ENCODE measurements at regions not wholly inside any gene's neighbourhood (a gene's known extent, or its start where the extent isn't known, plus 50 kb on each side); places are given as distances from the start of the nearest gene placed in this dataset.
"Not testable (repeated sequence)": the region's sequence is repeated elsewhere in the genome, so short reads cannot be mapped to it uniquely, and the experiment has no call there.

- no peak for DNase-seq (ENCODE audit: low spot score)
Observed at GRCh38 chr4:12172198-12172973, 743.7 kb upstream of the HS3ST1 start.

- DNase-seq (ENCODE audit: low spot score), result no peak
Observed at GRCh38 chr4:12170308-12170707, 741.6 kb upstream of the HS3ST1 start.

DNA sequence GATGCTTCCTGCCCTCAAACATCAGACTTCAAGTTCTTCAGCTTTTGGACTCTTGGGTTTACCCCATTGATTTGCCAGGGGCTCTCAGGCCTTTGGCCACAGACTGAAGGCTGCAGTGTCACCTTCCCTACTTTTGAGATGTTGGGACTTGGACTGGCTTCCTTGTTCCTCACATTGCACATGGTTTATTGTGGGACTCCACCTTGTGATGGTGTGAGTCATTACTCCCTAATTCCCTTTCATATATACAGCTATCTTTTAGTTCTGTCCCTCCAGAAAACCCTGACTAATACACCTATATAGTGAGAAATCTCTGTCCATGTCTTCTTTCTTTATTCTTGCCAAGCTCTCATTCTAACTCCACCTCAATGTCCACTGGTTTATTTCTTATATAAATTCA is 736.9 kb upstream of the HS3ST1 start:
- no peak for DNase-seq (ENCODE audit: low spot score)

DNA sequence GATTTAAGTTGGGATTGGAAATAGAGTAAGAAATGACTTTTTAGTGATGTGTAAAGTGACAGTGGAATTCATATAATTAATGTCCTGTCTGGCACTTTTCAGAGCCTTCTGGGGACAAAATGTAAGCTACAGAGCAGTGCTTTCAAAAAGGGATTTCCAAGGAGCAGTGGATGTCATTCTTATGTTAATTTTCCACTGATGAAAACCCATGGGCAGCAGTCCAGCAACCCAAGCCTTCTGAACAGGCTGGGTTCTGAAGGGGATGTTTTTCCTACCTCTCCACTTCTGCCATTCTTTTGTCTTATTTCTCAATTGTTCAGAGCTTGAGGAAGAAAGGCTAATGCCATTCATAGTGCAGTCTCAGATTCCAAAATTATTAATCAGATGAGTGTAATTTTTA is 717.6 kb upstream of the HS3ST1 start:
- DNase-seq (ENCODE audit: low spot score), result no peak

- DNase-seq (ENCODE audit: low spot score), result no peak
Observed at GRCh38 chr4:12145768-12146167, 717.1 kb upstream of the HS3ST1 start.

DNA sequence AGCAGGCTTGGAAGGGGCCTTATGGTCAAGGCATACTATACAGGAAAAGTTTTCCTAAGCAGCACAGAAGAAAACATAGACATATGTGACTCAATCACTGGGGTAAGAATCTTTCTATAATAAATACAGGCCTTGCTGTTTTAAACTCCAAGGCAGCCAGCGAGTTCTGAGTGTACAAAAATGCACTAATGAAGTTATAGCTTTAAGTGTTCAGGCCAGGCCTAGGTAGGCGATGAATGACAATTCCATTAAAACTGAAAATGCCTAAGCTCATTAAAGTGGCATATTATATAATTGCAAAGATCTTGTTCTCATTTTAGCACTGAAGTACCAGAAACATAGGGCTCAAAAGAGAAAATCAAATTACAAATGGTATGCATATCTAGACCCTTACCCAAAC is 716.4 kb upstream of the HS3ST1 start:
- no peak for DNase-seq (ENCODE audit: low spot score)

GRCh38 chr4:12144051-12144450 is 715.4 kb upstream of the HS3ST1 start:
- no peak for DNase-seq (ENCODE audit: low spot score)

DNA sequence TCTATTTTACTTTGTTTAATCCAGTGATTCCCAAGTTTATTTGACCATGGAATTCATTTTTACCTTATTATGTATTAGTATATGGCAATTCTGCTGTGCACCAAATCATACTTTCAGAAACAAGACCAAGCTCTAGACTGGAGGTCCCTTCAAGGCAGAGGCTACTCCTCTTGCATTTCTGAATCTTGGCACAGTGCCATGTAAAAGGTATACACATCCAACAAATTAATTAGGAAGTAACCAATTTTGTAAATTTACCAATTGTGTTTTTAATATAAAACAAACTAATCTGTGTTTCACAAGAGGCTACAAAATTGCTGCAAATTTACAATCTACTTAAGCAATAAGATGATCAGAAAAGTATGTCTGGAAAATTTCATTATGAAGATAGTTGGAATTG is 712.2 kb upstream of the HS3ST1 start:
- no peak for DNase-seq (ENCODE audit: low spot score)

GRCh38 chr4:12139296-12139695 is 710.6 kb upstream of the HS3ST1 start:
- DNase-seq (ENCODE audit: low spot score), result no peak

DNA sequence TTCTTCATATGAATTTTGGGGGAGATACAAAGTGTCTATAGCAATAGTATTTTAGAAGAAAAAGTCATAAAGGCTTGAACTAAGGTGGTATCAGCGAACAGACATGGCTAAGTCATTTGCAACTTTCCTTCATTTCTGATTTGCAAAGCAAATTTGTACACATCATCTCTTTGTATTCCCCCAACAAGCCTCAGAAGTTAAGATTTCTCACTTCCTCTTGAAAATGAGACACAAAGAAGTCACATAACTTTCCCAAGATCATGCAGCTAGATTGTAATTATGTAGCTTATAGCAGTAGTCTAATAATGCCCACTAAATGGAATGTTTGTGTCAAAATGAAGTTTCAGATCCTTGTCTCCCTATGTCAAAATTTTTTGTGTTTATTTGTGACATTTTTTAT is 709.8 kb upstream of the HS3ST1 start:
- DNase-seq (ENCODE audit: low spot score), result no peak

GRCh38 chr4:12137575-12137974 is 708.9 kb upstream of the HS3ST1 start:
- DNase-seq (ENCODE audit: low spot score), result no peak

- DNase-seq (ENCODE audit: low spot score), result no peak
Observed at GRCh38 chr4:12126474-12126873, 697.8 kb upstream of the HS3ST1 start.

DNA sequence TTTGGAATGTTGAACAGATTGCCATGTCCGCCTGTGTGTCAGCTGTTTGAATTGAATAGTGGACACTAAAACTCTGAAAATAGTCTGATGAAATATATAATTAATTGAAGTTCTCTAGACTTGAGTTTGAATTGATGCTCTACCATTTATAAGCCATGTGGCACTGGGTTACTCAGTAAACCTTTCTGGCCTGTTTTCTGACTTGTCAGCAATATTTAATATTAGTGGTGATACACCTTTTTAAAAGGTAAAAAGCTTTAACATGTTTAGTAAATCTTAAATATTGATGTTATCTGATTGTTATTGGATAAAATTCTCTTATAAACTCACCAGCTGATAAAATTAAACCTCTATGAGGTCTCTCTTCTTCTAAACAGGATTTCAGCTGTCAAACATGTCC is 695.4 kb upstream of the HS3ST1 start:
- DNase-seq (ENCODE audit: low spot score), result no peak

- no peak for DNase-seq (ENCODE audit: low spot score)
Observed at GRCh38 chr4:12123707-12124106, 695.0 kb upstream of the HS3ST1 start.

GRCh38 chr4:12122316-12122715 is 693.6 kb upstream of the HS3ST1 start:
- DNase-seq (ENCODE audit: low spot score), result no peak

DNA sequence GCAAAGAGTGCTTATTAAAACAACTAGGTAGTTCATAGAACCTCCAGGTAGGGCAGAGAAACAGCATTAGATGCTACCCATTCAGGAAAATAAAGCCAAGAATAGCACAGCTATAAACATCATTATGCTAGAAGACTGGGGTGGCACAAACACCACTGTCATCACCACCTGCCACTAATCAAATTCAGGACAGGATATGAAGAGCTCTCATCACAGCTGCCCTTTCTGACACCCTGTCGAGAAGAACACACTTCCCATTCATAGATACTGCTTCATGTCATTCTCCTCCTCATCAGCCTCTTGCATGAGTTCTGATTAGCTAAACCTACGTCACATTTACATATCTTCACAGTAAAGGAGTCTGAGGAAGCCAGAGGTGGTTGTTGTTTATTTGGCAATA is 692.3 kb upstream of the HS3ST1 start:
- no peak for DNase-seq (ENCODE audit: low spot score)

DNA sequence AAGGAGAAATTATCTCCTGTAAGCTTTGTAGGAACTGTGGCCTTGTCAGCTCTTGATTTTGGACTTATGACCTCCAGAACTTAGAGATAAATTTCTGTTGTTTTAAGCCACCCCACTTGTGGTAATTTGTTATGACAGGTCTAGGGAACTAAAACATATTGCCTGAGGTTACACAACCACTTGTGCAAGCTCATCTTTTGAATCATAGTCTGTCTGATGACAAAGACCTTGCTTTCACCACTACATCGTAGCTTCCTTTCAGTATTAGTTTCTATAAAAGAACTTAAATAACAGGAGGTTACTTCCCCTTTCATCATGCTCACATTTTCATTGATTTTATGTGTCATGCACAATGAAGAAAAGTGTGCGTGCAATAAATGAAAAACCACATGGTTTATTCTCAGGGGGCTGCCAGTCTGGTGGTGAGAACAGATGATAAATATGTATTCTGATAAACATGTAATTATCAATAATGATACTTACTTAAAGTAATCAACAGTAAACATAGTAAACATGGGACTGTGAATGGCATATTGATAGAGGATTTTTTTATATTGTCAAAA is 690.0 kb upstream of the HS3ST1 start:
- no peak for DNase-seq (ENCODE audit: low spot score)

DNA sequence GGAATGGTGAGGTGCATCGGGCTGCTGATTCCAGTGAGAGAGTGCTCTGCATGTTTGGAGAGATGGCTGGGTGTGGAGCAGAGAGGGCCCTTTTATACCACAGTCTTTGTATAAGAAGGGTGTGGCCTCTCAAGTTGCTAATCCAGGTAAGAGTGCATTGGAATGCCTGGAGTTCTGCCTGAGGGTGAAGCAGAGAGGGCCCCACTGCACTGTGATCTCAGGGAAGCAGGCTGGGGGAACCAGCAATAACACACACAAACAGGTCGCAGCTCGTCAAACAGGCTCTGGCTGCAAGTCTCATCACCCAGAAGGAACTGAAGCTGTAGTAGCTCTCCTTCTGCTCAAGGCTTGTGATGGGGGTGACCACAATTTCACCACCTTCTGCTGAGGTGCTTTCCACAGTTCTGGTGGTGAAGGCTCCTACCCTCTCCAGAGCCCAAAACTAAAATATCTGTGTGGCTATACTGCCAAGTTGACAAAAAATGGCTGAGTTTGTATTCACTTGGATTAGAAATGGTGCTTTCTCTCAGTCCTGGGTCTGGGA is 687.4 kb upstream of the HS3ST1 start:
- DNase-seq (ENCODE audit: low spot score), result no peak

DNA sequence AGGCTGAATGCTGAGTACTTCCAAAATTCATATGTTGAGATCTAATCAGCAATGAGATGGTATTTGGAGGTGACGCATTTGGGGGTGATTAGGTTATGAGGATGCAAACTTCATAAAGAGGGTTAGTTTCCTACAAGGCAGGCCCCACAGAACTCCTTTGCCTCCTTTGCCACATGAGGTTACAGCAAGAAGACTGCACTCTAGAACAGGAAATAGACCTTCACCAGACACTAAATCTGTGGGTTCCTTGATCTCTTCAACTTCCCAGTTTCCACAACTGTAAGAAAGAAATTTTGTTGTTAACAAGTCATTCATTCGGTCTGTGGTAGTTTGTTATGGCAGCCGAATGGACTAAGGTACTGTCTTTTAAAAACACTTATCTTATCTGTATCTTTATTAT is 681.9 kb upstream of the HS3ST1 start:
- no peak for DNase-seq (ENCODE audit: low spot score)

GRCh38 chr4:12109056-12109455 is 680.4 kb upstream of the HS3ST1 start:
- not testable (repeated sequence) for DNase-seq (ENCODE audit: low spot score)

GRCh38 chr4:12105519-12105918 is 676.8 kb upstream of the HS3ST1 start:
- no peak for DNase-seq (ENCODE audit: low spot score)

DNA sequence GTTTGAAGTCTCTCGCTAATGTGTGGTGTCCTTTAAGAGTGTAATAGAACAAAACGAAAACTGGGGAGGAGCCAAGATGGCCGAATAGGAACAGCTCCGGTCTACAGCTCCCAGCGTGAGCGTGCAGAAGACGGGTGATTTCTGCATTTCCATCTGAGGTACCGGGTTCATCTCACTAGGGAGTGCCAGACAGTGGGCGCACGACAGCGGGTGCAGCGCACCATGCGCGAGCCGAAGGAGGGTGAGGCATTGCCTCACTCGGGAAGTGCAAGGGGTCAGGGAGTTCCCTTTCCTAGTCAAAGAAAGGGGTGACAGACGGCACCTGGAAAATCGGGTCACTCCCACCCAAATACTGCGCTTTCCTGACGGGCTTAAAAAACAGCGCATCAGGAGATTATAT is 661.2 kb upstream of the HS3ST1 start:
- DNase-seq (ENCODE audit: low spot score), result not testable (repeated sequence)

GRCh38 chr4:12084690-12085089 is 656.0 kb upstream of the HS3ST1 start:
- DNase-seq (ENCODE audit: low spot score), result no peak

GRCh38 chr4:12071316-12071715 is 642.6 kb upstream of the HS3ST1 start:
- DNase-seq (ENCODE audit: low spot score), result no peak
